ENCODE measurements at regions not wholly inside any gene's neighbourhood (a gene's known extent, or its start where the extent isn't known, plus 50 kb on each side); places are given as distances from the start of the nearest gene placed in this dataset.
"Not testable (repeated sequence)": the region's sequence is repeated elsewhere in the genome, so short reads cannot be mapped to it uniquely, and the experiment has no call there.

- DNase-seq (ENCODE audit: low read depth in 2 of 3, low spot score in 2 of 3): not testable (repeated sequence)
Measured at GRCh38 chr4:10388146-10388545, 69.1 kb downstream of the ZNF518B start.

GRCh38 chr4:10385994-10386394, 71.2 kb downstream of the ZNF518B start:
- DNase-seq (ENCODE audit: low read depth in 2 of 3, low spot score in 2 of 3): peak in 1 of 3 donors; percentile 4

- no peak for DNase-seq (ENCODE audit: low read depth in 2 of 3, low spot score in 2 of 3)
Measured at GRCh38 chr4:10384974-10385373, 72.3 kb downstream of the ZNF518B start.

- DNase-seq (ENCODE audit: low read depth in 2 of 3, low spot score in 2 of 3): no peak
Measured at GRCh38 chr4:10383417-10383816, 73.8 kb downstream of the ZNF518B start.

GRCh38 chr4:10382171-10382570, 75.1 kb downstream of the ZNF518B start:
- DNase-seq (ENCODE audit: low read depth in 2 of 3, low spot score in 2 of 3): not testable (repeated sequence)

GRCh38 chr4:10381146-10381545, 76.1 kb downstream of the ZNF518B start:
- DNase-seq (ENCODE audit: low read depth in 2 of 3, low spot score in 2 of 3): no peak

- DNase-seq (ENCODE audit: low read depth in 2 of 3, low spot score in 2 of 3): no peak
Measured at GRCh38 chr4:10380735-10381134, 76.5 kb downstream of the ZNF518B start.

- DNase-seq (ENCODE audit: low read depth in 2 of 3, low spot score in 2 of 3): no peak
Measured at GRCh38 chr4:10371869-10372471, 85.3 kb downstream of the ZNF518B start.

- DNase-seq (ENCODE audit: low read depth in 2 of 3, low spot score in 2 of 3): no peak
Measured at GRCh38 chr4:10371121-10371520, 86.1 kb downstream of the ZNF518B start.

- DNase-seq (ENCODE audit: low read depth in 2 of 3, low spot score in 2 of 3): no peak
Measured at GRCh38 chr4:10369517-10369916, 87.7 kb downstream of the ZNF518B start.

- DNase-seq (ENCODE audit: low read depth in 2 of 3, low spot score in 2 of 3): no peak
Measured at GRCh38 chr4:10366628-10367027, 90.6 kb downstream of the ZNF518B start.

GRCh38 chr4:10364194-10364593, 93.0 kb downstream of the ZNF518B start:
- no peak for DNase-seq (ENCODE audit: low read depth in 2 of 3, low spot score in 2 of 3)

- DNase-seq (ENCODE audit: low read depth in 2 of 3, low spot score in 2 of 3): no peak
Measured at GRCh38 chr4:10354746-10355145, 102.5 kb downstream of the ZNF518B start.

- DNase-seq (ENCODE audit: low read depth in 2 of 3, low spot score in 2 of 3): no peak
Measured at GRCh38 chr4:10354225-10354624, 103.0 kb downstream of the ZNF518B start.

GRCh38 chr4:10353110-10353509, 104.1 kb downstream of the ZNF518B start:
- DNase-seq (ENCODE audit: low read depth in 2 of 3, low spot score in 2 of 3): no peak

- no peak for DNase-seq (ENCODE audit: low read depth in 2 of 3, low spot score in 2 of 3)
Measured at GRCh38 chr4:10348241-10348640, 109.0 kb downstream of the ZNF518B start.

GRCh38 chr4:10347815-10348214, 109.4 kb downstream of the ZNF518B start:
- DNase-seq (ENCODE audit: low read depth in 2 of 3, low spot score in 2 of 3): no peak

- DNase-seq (ENCODE audit: low read depth in 2 of 3, low spot score in 2 of 3): no peak
Measured at GRCh38 chr4:10347281-10347795, 109.9 kb downstream of the ZNF518B start.

- DNase-seq (ENCODE audit: low read depth in 2 of 3, low spot score in 2 of 3): no peak
Measured at GRCh38 chr4:10346023-10346422, 111.2 kb downstream of the ZNF518B start.

- no peak for DNase-seq (ENCODE audit: low read depth in 2 of 3, low spot score in 2 of 3)
Measured at GRCh38 chr4:10345381-10345784, 111.8 kb downstream of the ZNF518B start.

GRCh38 chr4:10344824-10345223, 112.4 kb downstream of the ZNF518B start:
- DNase-seq (ENCODE audit: low read depth in 2 of 3, low spot score in 2 of 3): no peak

- no peak for DNase-seq (ENCODE audit: low read depth in 2 of 3, low spot score in 2 of 3)
Measured at GRCh38 chr4:10343656-10344055, 113.6 kb downstream of the ZNF518B start.

GRCh38 chr4:10342866-10343265, 114.4 kb downstream of the ZNF518B start:
- no peak for DNase-seq (ENCODE audit: low read depth in 2 of 3, low spot score in 2 of 3)

Data from hematopoietic multipotent progenitor cell (in vitro differentiated cells).